Endodermal cell (in vitro differentiated cells): ENCODE measurements at regions not wholly inside any gene's neighbourhood (a gene's known extent, or its start where the extent isn't known, plus 50 kb on each side); places are given as distances from the start of the nearest gene placed in this dataset.
A peak's percentile ranks its signal among the peaks of the same experiment; 100 is the strongest.

Experiments used
- DNase-seq: peaks from one replicate; pipeline ENCODE4 v3.0.0-alpha.2; 2017
- H3K27ac ChIP-seq: 2 replicates; pipeline ENCODE4 v1.5.1; 2013; ENCODE audit warnings: mild to moderate bottlenecking, low read depth, low read length, moderate library complexity
- H3K27me3 ChIP-seq: 2 replicates; pipeline ENCODE4 v1.6.1; 2013; ENCODE audit warnings: mild to moderate bottlenecking, low read length, moderate library complexity; ENCODE audit not compliant: insufficient read depth, control insufficient read depth, poor library complexity, severe bottlenecking
- H3K36me3 ChIP-seq: 2 replicates; pipeline ENCODE4 v1.7.0; 2013; ENCODE audit warnings: mild to moderate bottlenecking, low read length, moderate library complexity; ENCODE audit not compliant: control insufficient read depth, insufficient read depth
- H3K4me1 ChIP-seq: one replicate; pipeline ENCODE4 v1.7.0; 2013; ENCODE audit warnings: low read length; ENCODE audit not compliant: control insufficient read depth, insufficient read depth
- H3K4me3 ChIP-seq: 2 replicates; pipeline ENCODE4 v1.5.1; 2013; ENCODE audit warnings: mild to moderate bottlenecking, low read length, moderate library complexity
- H3K9ac ChIP-seq: 2 replicates; pipeline ENCODE4 v1.6.1; 2013; ENCODE audit warnings: mild to moderate bottlenecking, low read length, moderate library complexity; ENCODE audit not compliant: poor library complexity, severe bottlenecking; ENCODE audit errors: extremely low read depth
- H3K9me3 ChIP-seq: 2 replicates; pipeline ENCODE4 v1.6.1; 2013; ENCODE audit warnings: mild to moderate bottlenecking, low read length, moderate library complexity; ENCODE audit not compliant: control insufficient read depth
- H3K27ac Mint-ChIP-seq: 2 replicates; pipeline ENCODE4 v1.8.0; 2020; ENCODE audit warnings: mixed read lengths
- H3K27me3 Mint-ChIP-seq: 2 replicates; pipeline ENCODE4 v1.8.0; 2021; ENCODE audit warnings: mild to moderate bottlenecking, mixed read lengths; ENCODE audit not compliant: insufficient read depth
- H3K36me3 Mint-ChIP-seq: 2 replicates; pipeline ENCODE4 v1.8.0; 2020; ENCODE audit warnings: low read depth, mixed read lengths
- H3K4me1 Mint-ChIP-seq: 2 replicates; pipeline ENCODE4 v1.8.0; 2020; ENCODE audit warnings: mixed read lengths
- H3K4me3 Mint-ChIP-seq: 2 replicates; pipeline ENCODE4 v1.8.0; 2020; ENCODE audit warnings: mild to moderate bottlenecking, moderate library complexity, mixed read lengths
- H3K9me3 Mint-ChIP-seq: 2 replicates; pipeline ENCODE4 v1.8.0; 2020; ENCODE audit warnings: mild to moderate bottlenecking, mixed read lengths
- CTCF ChIP-seq: fragments of 200-600 bp; sonication (generic); conservative IDR thresholded peaks from 2 replicates; pipeline ENCODE4 v1.5.0; 2021; ENCODE audit warnings: antibody characterized with exemption, mild to moderate bottlenecking
- WGBS, 2 experiments: methylation state at CpG; one replicate each; pipeline versions ENCODE4 v1.1.5 to v1.1.7; 2013; ENCODE audit warnings: missing lambda C conversion rate in 2 of 2, mixed read lengths in 1 of 2; ENCODE audit not compliant: insufficient coverage in 1 of 2, insufficient read length in 1 of 2; 5-methylcytosine and 5-hydroxymethylcytosine counted together

- Mint-ChIP-seq H3K4me1 (no peaks in the 10 kb centered on the region), H3K36me3 (no peaks in the 10 kb centered on the region), H3K9me3 (no peaks in the 10 kb centered on the region), H3K27ac (no peak overlapping the region), H3K27me3 (no peaks in the 10 kb centered on the region), H3K4me3 (no peak overlapping the region)
- Histone ChIP-seq H3K27me3 (no peaks in the 10 kb centered on the region), H3K9me3 (no peaks in the 10 kb centered on the region), H3K36me3 (no peaks in the 10 kb centered on the region), H3K4me1 (no peaks in the 10 kb centered on the region), H3K27ac (no peak overlapping the region), H3K4me3 (no peak overlapping the region), H3K9ac (no peak overlapping the region)
- TF ChIP-seq CTCF = no peak
- 89% methylated on average over 3 of the region's 3 CpGs; no CpG with 5 or more reads in 1 of the 2 experiments for WGBS, 2 experiments
- no peak for DNase-seq
Observed at GRCh38 chr2:101540518-101540917, 65.6 kb upstream of the RFX8 start.

GRCh38 chr2:101538076-101538475 lies 63.2 kb upstream of the RFX8 start:
- Histone ChIP-seq H3K27ac (no peak overlapping the region), H3K36me3 (no peaks in the 10 kb centered on the region), H3K4me1 (no peaks in the 10 kb centered on the region), H3K9me3 (no peaks in the 10 kb centered on the region), H3K9ac (no peak overlapping the region), H3K4me3 (no peak overlapping the region), H3K27me3 (no peaks in the 10 kb centered on the region)
- Mint-ChIP-seq H3K9me3 (no peaks in the 10 kb centered on the region), H3K27ac (no peak overlapping the region), H3K4me3 (no peak overlapping the region), H3K27me3 (no peaks in the 10 kb centered on the region), H3K36me3 (no peaks in the 10 kb centered on the region), H3K4me1 (peaks cover 4% of the 10 kb centered on the region)
- no peak for DNase-seq
- WGBS, 2 experiments = 100% methylated on average over 1 of the region's 3 CpGs; no CpG with 5 or more reads in 1 of the 2 experiments
- TF ChIP-seq CTCF = no peak

- Histone ChIP-seq H3K4me3 (no peak overlapping the region), H3K4me1 (no peaks in the 10 kb centered on the region), H3K9ac (no peak overlapping the region), H3K27ac (peak overlapping the region; percentile 73), H3K27me3 (no peaks in the 10 kb centered on the region), H3K36me3 (no peaks in the 10 kb centered on the region), H3K9me3 (no peaks in the 10 kb centered on the region)
- DNase-seq = no peak
- no peak overlapping the region for H3K27ac Mint-ChIP-seq
- no peaks in the 10 kb centered on the region for H3K9me3 Mint-ChIP-seq
- H3K36me3 Mint-ChIP-seq = no peaks in the 10 kb centered on the region
- no peaks in the 10 kb centered on the region for H3K27me3 Mint-ChIP-seq
- peaks cover 4% of the 10 kb centered on the region for H3K4me1 Mint-ChIP-seq
- 86 to 87% methylated on average over 7 to 9 of the region's 9 CpGs for WGBS, 2 experiments
- H3K4me3 Mint-ChIP-seq = no peak overlapping the region
- no peak for TF ChIP-seq CTCF
Observed at GRCh38 chr2:101534149-101534611, 59.3 kb upstream of the RFX8 start.
